ENCODE measurements at regions not wholly inside any gene's neighbourhood (a gene's known extent, or its start where the extent isn't known, plus 50 kb on each side); places are given as distances from the start of the nearest gene placed in this dataset.
A peak's percentile ranks its signal among the peaks of the same experiment; 100 is the strongest.
"Not testable (repeated sequence)": the region's sequence is repeated elsewhere in the genome, so short reads cannot be mapped to it uniquely, and the experiment has no call there.

GRCh38 chr12:12007713-12008231, 63.0 kb upstream of the BCL2L14 start:
- intact Hi-C loops (cut with micrococcal nuclease), result loop anchor here (1.0 to 10.0 kb wide), 10 partner anchors 10 to 1793 kb away; partner anchors contain the start of genes CDKN1B and GABARAPL1
- Mint-ChIP-seq H3K36me3 (peaks cover 2% of the 10 kb centered on the region), H3K4me1 (ENCODE audit: low read depth) (peaks cover 83% of the 10 kb centered on the region), H3K27me3 (no peaks in the 10 kb centered on the region), H3K27ac (peak overlapping the region; percentile 95), H3K9me3 (peaks cover 3% of the 10 kb centered on the region), H3K4me3 (peak overlapping the region; percentile 76)
- no peak for DNase-seq
- POLR2A ChIA-PET, result interaction anchor here (0.7 to 5.4 kb wide), 11 partner anchors 25 to 358 kb away, joined by 3 to 95 read pairs (median 7); partner anchors contain the start of gene ETV6
- CTCF ChIA-PET, result interaction anchor here (0.5 to 5.0 kb wide), 19 partner anchors 12 to 429 kb away, joined by 3 to 77 read pairs (median 4); partner anchors contain the start of gene ETV6

- POLR2A ChIA-PET, result interaction anchor here (0.8 to 5.4 kb wide), 12 partner anchors 18 to 359 kb away, joined by 3 to 95 read pairs (median 10); partner anchors contain the start of gene ETV6
- CTCF ChIA-PET, result interaction anchor here (0.5 to 5.0 kb wide), 22 partner anchors 9 to 535 kb away, joined by 3 to 77 read pairs (median 4); partner anchors contain the start of gene ETV6
- intact Hi-C loops (cut with micrococcal nuclease), result loop anchor here (1.0 to 10.0 kb wide), 6 partner anchors 132 to 1794 kb away; partner anchors contain the start of genes CDKN1B and GABARAPL1
- Mint-ChIP-seq H3K27me3 (no peaks in the 10 kb centered on the region), H3K4me1 (ENCODE audit: low read depth) (peaks cover 84% of the 10 kb centered on the region), H3K9me3 (peaks cover 3% of the 10 kb centered on the region), H3K4me3 (peak overlapping the region; percentile 76), H3K36me3 (peaks cover 2% of the 10 kb centered on the region), H3K27ac (peak overlapping the region; percentile 95)
- peak; percentile 82 for DNase-seq
Measured at GRCh38 chr12:12008232-12008850, 62.4 kb upstream of the BCL2L14 start.

GRCh38 chr12:12008931-12009611, 61.7 kb upstream of the BCL2L14 start:
- Mint-ChIP-seq H3K36me3 (peaks cover 2% of the 10 kb centered on the region), H3K4me3 (peak overlapping the region; percentile 76), H3K27me3 (no peaks in the 10 kb centered on the region), H3K27ac (peak overlapping the region; percentile 95), H3K4me1 (ENCODE audit: low read depth) (peaks cover 85% of the 10 kb centered on the region), H3K9me3 (peaks cover 3% of the 10 kb centered on the region)
- CTCF ChIA-PET, result interaction anchor here (0.8 to 5.0 kb wide), 23 partner anchors 8 to 535 kb away, joined by 3 to 77 read pairs (median 4); partner anchors contain the start of gene ETV6
- intact Hi-C loops (cut with micrococcal nuclease), result loop anchor here (1.0 to 10.0 kb wide), 10 partner anchors 51 to 1794 kb away; partner anchors contain the start of genes CDKN1B and GABARAPL1
- DNase-seq, result peak; percentile 86
- POLR2A ChIA-PET, result interaction anchor here (0.7 to 5.4 kb wide), 30 partner anchors 10 to 715 kb away, joined by 3 to 95 read pairs (median 8); partner anchors contain the start of genes BORCS5 and ETV6

- H3K27ac Mint-ChIP-seq, result peak overlapping the region; percentile 95
- CTCF ChIA-PET, result interaction anchor here (0.8 to 5.0 kb wide), 22 partner anchors 8 to 429 kb away, joined by 3 to 77 read pairs (median 4); partner anchors contain the start of gene ETV6
- H3K4me1 Mint-ChIP-seq (ENCODE audit: low read depth), result peaks cover 86% of the 10 kb centered on the region
- intact Hi-C loops (cut with micrococcal nuclease), result loop anchor here (1.0 to 10.0 kb wide), 14 partner anchors 15 to 1795 kb away; partner anchors contain the start of genes CDKN1B, ETV6 and GABARAPL1
- H3K4me3 Mint-ChIP-seq, result peak overlapping the region; percentile 76
- DNase-seq, H3K9me3 Mint-ChIP-seq, H3K36me3 Mint-ChIP-seq, H3K27me3 Mint-ChIP-seq: not testable (repeated sequence)
- POLR2A ChIA-PET, result interaction anchor here (0.7 to 5.4 kb wide), 37 partner anchors 11 to 778 kb away, joined by 3 to 95 read pairs (median 6); partner anchors contain the start of genes BORCS5 and ETV6
Measured at GRCh38 chr12:12009749-12010276, 60.9 kb upstream of the BCL2L14 start.

- no peaks in the 10 kb centered on the region for H3K27me3 Mint-ChIP-seq
- intact Hi-C loops (cut with micrococcal nuclease), result loop anchor here (1.0 to 10.0 kb wide), 5 partner anchors 15 to 454 kb away; partner anchors contain the start of gene ETV6
- DNase-seq, result peak; percentile 90
- ChIA-PET POLR2A (interaction anchor here (0.8 to 5.4 kb wide), 32 partner anchors 11 to 777 kb away, joined by 3 to 95 read pairs (median 6); partner anchors contain the start of genes BORCS5 and ETV6), CTCF (interaction anchor here (0.8 to 5.0 kb wide), 18 partner anchors 12 to 430 kb away, joined by 3 to 77 read pairs (median 4); partner anchors contain the start of gene ETV6)
- H3K4me3 Mint-ChIP-seq, result peak overlapping the region; percentile 76
- H3K9me3 Mint-ChIP-seq, result peaks cover 3% of the 10 kb centered on the region
- peaks cover 90% of the 10 kb centered on the region for H3K4me1 Mint-ChIP-seq (ENCODE audit: low read depth)
- H3K36me3 Mint-ChIP-seq, result peaks cover 6% of the 10 kb centered on the region
- peak overlapping the region; percentile 95 for H3K27ac Mint-ChIP-seq
Measured at GRCh38 chr12:12010277-12011039, 60.3 kb upstream of the BCL2L14 start.

- Mint-ChIP-seq H3K9me3 (no peaks in the 10 kb centered on the region), H3K4me3 (no peak overlapping the region), H3K27ac (peak overlapping the region; percentile 74), H3K36me3 (peaks cover 4% of the 10 kb centered on the region), H3K4me1 (ENCODE audit: low read depth) (peaks cover 94% of the 10 kb centered on the region), H3K27me3 (no peaks in the 10 kb centered on the region)
- POLR2A ChIA-PET, result interaction anchor here (0.6 to 5.4 kb wide), 10 partner anchors 21 to 361 kb away, joined by 3 to 95 read pairs (median 12); no protein-coding TSS in a partner anchor
- CTCF ChIA-PET, result interaction anchor here (0.8 to 5.0 kb wide), 6 partner anchors 21 to 431 kb away, joined by 3 to 77 read pairs (median 14); partner anchors contain the start of gene ETV6
- intact Hi-C loops (cut with micrococcal nuclease), result loop anchor here (10.0 kb wide), 1 partner anchor 453 kb away; no protein-coding TSS in a partner anchor
- DNase-seq, result no peak
Measured at GRCh38 chr12:12011880-12012260, 58.9 kb upstream of the BCL2L14 start.

GRCh38 chr12:12015073-12015685, 55.6 kb upstream of the BCL2L14 start:
- H3K4me3 Mint-ChIP-seq, result peak overlapping the region; percentile 64
- ChIA-PET CTCF (no interaction called here), POLR2A (no interaction called here)
- intact Hi-C loops (cut with micrococcal nuclease), result loop anchor here (10.0 kb wide), 1 partner anchor 450 kb away; no protein-coding TSS in a partner anchor
- DNase-seq, result no peak
- H3K4me1 Mint-ChIP-seq (ENCODE audit: low read depth), result peaks cover 87% of the 10 kb centered on the region
- H3K27ac Mint-ChIP-seq, result peak overlapping the region; percentile 96
- no peaks in the 10 kb centered on the region for H3K27me3 Mint-ChIP-seq
- H3K9me3 Mint-ChIP-seq, result no peaks in the 10 kb centered on the region
- peaks cover 4% of the 10 kb centered on the region for H3K36me3 Mint-ChIP-seq

- peaks cover 86% of the 10 kb centered on the region for H3K4me1 Mint-ChIP-seq (ENCODE audit: low read depth)
- no peaks in the 10 kb centered on the region for H3K9me3 Mint-ChIP-seq
- peaks cover 4% of the 10 kb centered on the region for H3K36me3 Mint-ChIP-seq
- CTCF ChIA-PET, result no interaction called here
- DNase-seq, result peak; percentile 68
- H3K27me3 Mint-ChIP-seq, result no peaks in the 10 kb centered on the region
- H3K27ac Mint-ChIP-seq, result peak overlapping the region; percentile 96
- H3K4me3 Mint-ChIP-seq, result peak overlapping the region; percentile 64
- POLR2A ChIA-PET, result interaction anchor here (0.5 kb wide), 1 partner anchor 366 kb away, joined by 3 read pairs; no protein-coding TSS in a partner anchor
- intact Hi-C loops (cut with micrococcal nuclease), result loop anchor here (1.0 to 10.0 kb wide), 2 partner anchors 9 to 448 kb away; no protein-coding TSS in a partner anchor
Measured at GRCh38 chr12:12016284-12017100, 54.2 kb upstream of the BCL2L14 start.

- ChIA-PET POLR2A (no interaction called here), CTCF (interaction anchor here (1.0 kb wide), 1 partner anchor 8 kb away, joined by 3 read pairs; no protein-coding TSS in a partner anchor)
- Mint-ChIP-seq H3K27ac (peak overlapping the region; percentile 96), H3K36me3 (peaks cover 4% of the 10 kb centered on the region), H3K9me3 (no peaks in the 10 kb centered on the region), H3K27me3 (no peaks in the 10 kb centered on the region), H3K4me3 (peak overlapping the region; percentile 17), H3K4me1 (ENCODE audit: low read depth) (peaks cover 85% of the 10 kb centered on the region)
- intact Hi-C loops (cut with micrococcal nuclease), result loop anchor here (1.0 to 10.0 kb wide), 2 partner anchors 10 to 448 kb away; no protein-coding TSS in a partner anchor
- peak; percentile 70 for DNase-seq
Measured at GRCh38 chr12:12017135-12017581, 53.6 kb upstream of the BCL2L14 start.
